MM.1S (cell line): ENCODE measurements at regions not wholly inside any gene's neighbourhood (a gene's known extent, or its start where the extent isn't known, plus 50 kb on each side); places are given as distances from the start of the nearest gene placed in this dataset.

Experiments
- DNase-seq: peaks from one replicate; pipeline ENCODE4 v3.0.0-alpha.2; 2015
- H2AFZ ChIP-seq: fragments of 300-600 bp; sonication (generic); 2 replicates; pipeline ENCODE4 v1.6.0; 2016; ENCODE audit warnings: antibody characterized with exemption, low read length
- H3F3A ChIP-seq: fragments of 300-600 bp; sonication (generic); 2 replicates; pipeline ENCODE4 v1.6.1; 2016; ENCODE audit warnings: mild to moderate bottlenecking, antibody characterized with exemption, low read length, moderate library complexity, mixed read lengths; ENCODE audit not compliant: insufficient read depth
- H3K27ac ChIP-seq: fragments of 300-600 bp; sonication (generic); 2 replicates; pipeline ENCODE4 v1.5.1; 2016; ENCODE audit warnings: mild to moderate bottlenecking, low read length
- H3K27me3 ChIP-seq: fragments of 300-600 bp; sonication (generic); replicated peaks from 2 replicates; pipeline ENCODE4 v1.6.0; 2016; ENCODE audit warnings: low read length; ENCODE audit not compliant: insufficient read depth
- H3K36me3 ChIP-seq: fragments of 300-600 bp; sonication (generic); replicated peaks from 2 replicates; pipeline ENCODE4 v1.6.1; 2016; ENCODE audit warnings: mild to moderate bottlenecking, low read length, mixed read lengths; ENCODE audit not compliant: insufficient read depth
- H3K4me1 ChIP-seq: fragments of 300-600 bp; sonication (generic); 2 replicates; pipeline ENCODE4 v1.6.1; 2016; ENCODE audit warnings: low read length, mixed read lengths
- H3K4me2 ChIP-seq: fragments of 300-600 bp; sonication (generic); 2 replicates; pipeline ENCODE4 v1.6.0; 2016; ENCODE audit warnings: low read depth, low read length
- H3K4me3 ChIP-seq: fragments of 300-600 bp; sonication (generic); 2 replicates; pipeline ENCODE4 v1.5.1; 2016; ENCODE audit warnings: low read length, mixed read lengths
- H3K79me2 ChIP-seq: fragments of 300-600 bp; sonication (generic); 2 replicates; pipeline ENCODE4 v1.6.1; 2016; ENCODE audit warnings: mixed run types, low read length, mixed read lengths
- H3K9ac ChIP-seq: fragments of 300-600 bp; sonication (generic); 2 replicates; pipeline ENCODE4 v1.6.1; 2016; ENCODE audit warnings: low read length, mixed read lengths
- H3K9me2 ChIP-seq: fragments of 300-600 bp; sonication (generic); replicated peaks from 2 replicates; pipeline ENCODE4 v1.6.1; 2016; ENCODE audit warnings: mild to moderate bottlenecking, low read length, mixed read lengths; ENCODE audit not compliant: insufficient read depth
- H3K9me3 ChIP-seq: fragments of 300-600 bp; sonication (generic); replicated peaks from 2 replicates; pipeline ENCODE4 v1.6.1; 2016; ENCODE audit warnings: mild to moderate bottlenecking, low read length, mixed read lengths; ENCODE audit not compliant: insufficient read depth
- H4K20me1 ChIP-seq: fragments of 300-600 bp; sonication (generic); 2 replicates; pipeline ENCODE4 v1.6.1; 2016; ENCODE audit warnings: mild to moderate bottlenecking, low read length, moderate library complexity, mixed read lengths; ENCODE audit not compliant: insufficient read depth
- CTCF ChIP-seq: fragments of 300-600 bp; sonication (generic); IDR thresholded peaks from 2 replicates; pipeline ENCODE4 v1.5.1; 2016; ENCODE audit warnings: antibody characterized with exemption, low read length, mixed read lengths
- EZH2 ChIP-seq: fragments of 300-600 bp; sonication (generic); optimal IDR thresholded peaks from 2 replicates; pipeline ENCODE3; 2017; ENCODE audit warnings: low read depth, mild to moderate bottlenecking, antibody characterized with exemption, low read length, mixed read lengths
- EZH2phosphoT487 ChIP-seq: fragments of 300-600 bp; sonication (generic); IDR thresholded peaks from 2 replicates; pipeline ENCODE4 v1.6.1; 2018; ENCODE audit warnings: antibody characterized with exemption, low read length

GRCh38 chr5:125604104-125604503 lies 819.1 kb upstream of the GRAMD2B start:
- Histone ChIP-seq H3K9ac (no peak overlapping the region), H3K4me3 (no peak overlapping the region), H3K9me3 (no peaks in the 10 kb centered on the region), H3F3A (no peaks in the 10 kb centered on the region), H3K36me3 (no peaks in the 10 kb centered on the region), H3K27ac (no peak overlapping the region), H3K9me2 (no peaks in the 10 kb centered on the region), H3K79me2 (no peaks in the 10 kb centered on the region), H4K20me1 (no peaks in the 10 kb centered on the region), H2AFZ (no peak overlapping the region), H3K4me2 (no peak overlapping the region), H3K27me3 (no peaks in the 10 kb centered on the region), H3K4me1 (no peaks in the 10 kb centered on the region)
- DNase-seq, result no peak
- no peak for TF ChIP-seq CTCF
- no peak for TF ChIP-seq EZH2phosphoT487
- no peak for TF ChIP-seq EZH2

- no peak for DNase-seq
- TF ChIP-seq CTCF (no peak), EZH2 (no peak), EZH2phosphoT487 (no peak)
- no peaks in the 10 kb centered on the region for H3K9me2 ChIP-seq
- no peaks in the 10 kb centered on the region for H3F3A ChIP-seq
- H3K79me2 ChIP-seq, result no peaks in the 10 kb centered on the region
- no peaks in the 10 kb centered on the region for H3K27me3 ChIP-seq
- no peaks in the 10 kb centered on the region for H3K4me1 ChIP-seq
- H2AFZ ChIP-seq, result no peak overlapping the region
- H3K36me3 ChIP-seq, result no peaks in the 10 kb centered on the region
- H3K4me2 ChIP-seq, result no peak overlapping the region
- H3K9ac ChIP-seq, result no peak overlapping the region
- H4K20me1 ChIP-seq, result no peaks in the 10 kb centered on the region
- no peak overlapping the region for H3K27ac ChIP-seq
- no peak overlapping the region for H3K4me3 ChIP-seq
- H3K9me3 ChIP-seq, result no peaks in the 10 kb centered on the region
These were observed 816.2 kb upstream of the GRAMD2B start for GRCh38 chr5:125607018-125607417.

DNA sequence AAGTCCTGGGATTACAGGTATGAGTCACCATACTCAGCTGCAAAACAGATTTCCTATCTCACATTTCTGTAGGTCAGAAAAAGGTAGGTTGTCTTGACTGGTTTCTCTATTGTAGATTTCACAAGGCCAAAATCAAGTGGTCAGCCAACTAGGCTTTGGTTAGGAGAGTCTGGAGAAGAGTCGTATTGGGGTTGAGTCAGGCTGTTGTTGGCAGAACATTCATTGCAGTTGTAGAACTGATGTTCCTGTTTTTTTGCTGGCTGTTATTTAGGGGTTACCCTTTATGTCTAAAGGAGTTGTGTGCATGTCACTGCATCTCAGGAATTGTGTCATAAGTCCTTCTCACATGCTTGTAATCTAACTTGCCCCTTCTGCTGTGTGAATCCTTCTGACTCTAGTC lies 814.2 kb upstream of the GRAMD2B start:
- H3K27me3 ChIP-seq, result no peaks in the 10 kb centered on the region
- no peak overlapping the region for H3K4me3 ChIP-seq
- no peak overlapping the region for H3K9ac ChIP-seq
- no peaks in the 10 kb centered on the region for H3K4me1 ChIP-seq
- no peaks in the 10 kb centered on the region for H3K36me3 ChIP-seq
- no peak for TF ChIP-seq EZH2
- TF ChIP-seq EZH2phosphoT487, result no peak
- TF ChIP-seq CTCF, result no peak
- H3K27ac ChIP-seq, result no peak overlapping the region
- no peaks in the 10 kb centered on the region for H4K20me1 ChIP-seq
- H3K9me2 ChIP-seq, result no peaks in the 10 kb centered on the region
- no peaks in the 10 kb centered on the region for H3K79me2 ChIP-seq
- DNase-seq, result no peak
- no peak overlapping the region for H3K4me2 ChIP-seq
- H3K9me3 ChIP-seq, result no peaks in the 10 kb centered on the region
- H3F3A ChIP-seq, result no peaks in the 10 kb centered on the region
- H2AFZ ChIP-seq, result no peak overlapping the region
